Endothelial cell of umbilical vein (primary cell): ENCODE measurements at regions not wholly inside any gene's neighbourhood (a gene's known extent, or its start where the extent isn't known, plus 50 kb on each side); places are given as distances from the start of the nearest gene placed in this dataset.

Experiments
- BruUV-seq: library from RNA; stranded (reverse); fragments of 400-500 nt; replicated peaks from 2 replicates; lab custom pipeline; 2021; lab: Mats Ljungman, UMichigan
- CTCF ChIA-PET: fragments of 300-600, 350-600 bp; sonication (Branson Sonifier 250); formaldehyde crosslinking; loops from one replicate; lab custom pipeline; 2021; ENCODE audit warnings: antibody characterized with exemption, inconsistent platforms; lab: Charles Lee
- POLR2A ChIA-PET: fragments of 300-600, 350-600 bp; sonication (Branson Sonifier 250); formaldehyde crosslinking; loops from one replicate; lab custom pipeline; 2021; ENCODE audit warnings: antibody characterized with exemption, inconsistent platforms; lab: Charles Lee
- DNase-seq: peaks from one replicate; pipeline ENCODE4 v3.0.0-alpha.2; 2011; ENCODE audit warnings: low read depth, low spot score
- FAIRE-seq: peaks from 2 replicates; lab custom pipeline; 2011; peaks lifted over from hg19 to GRCh38; lab: Jason Lieb, UNC
- H2AFZ ChIP-seq: 2 replicates; pipeline ENCODE4 v1.6.0; 2012; ENCODE audit warnings: low read depth, low read length, control low read depth, inconsistent platforms
- H3K27ac ChIP-seq: 2 replicates; pipeline ENCODE4 v1.5.1; 2011; ENCODE audit warnings: low read depth, mild to moderate bottlenecking, control low read depth, low read length, moderate library complexity; ENCODE audit not compliant: insufficient read depth
- H3K27me3 ChIP-seq, 2 experiments: 2 replicates each; pipeline versions ENCODE4 v1.6.0 to v1.6.1; 2011; ENCODE audit warnings: low read length in 2 of 2, mixed read lengths in 1 of 2; ENCODE audit not compliant: control insufficient read depth in 2 of 2, insufficient read depth in 2 of 2
- H3K36me3 ChIP-seq, 2 experiments: 2 replicates in 1 of 2; 3 replicates in 1 of 2; pipeline ENCODE4 v1.5.1; 2011; ENCODE audit warnings: low read length in 2 of 2, mild to moderate bottlenecking in 1 of 2, moderate library complexity in 1 of 2; ENCODE audit not compliant: control insufficient read depth in 2 of 2, insufficient read depth in 2 of 2; ENCODE audit errors: extremely low read depth in 1 of 2
- H3K4me1 ChIP-seq: 3 replicates; pipeline ENCODE4 v1.5.1; 2011; ENCODE audit warnings: mild to moderate bottlenecking, low read length; ENCODE audit not compliant: control insufficient read depth, insufficient read depth; ENCODE audit errors: extremely low read depth
- H3K4me2 ChIP-seq: 2 replicates; pipeline ENCODE4 v1.6.1; 2011; ENCODE audit warnings: low read length, control low read depth, mixed read lengths; ENCODE audit not compliant: insufficient read depth
- H3K4me3 ChIP-seq, 3 experiments: fragments of 200-600 bp in 1 of 3; sonication (generic), shearing (Covaris generic) in 1 of 3; replicated peaks in 1 of 3; 2 replicates each; pipeline ENCODE4 v1.5.1; 2011 to 2016; ENCODE audit warnings: control low read depth in 3 of 3, low read length in 3 of 3, mild to moderate bottlenecking in 2 of 3, inconsistent platforms in 1 of 3, low read depth in 1 of 3, moderate library complexity in 1 of 3; ENCODE audit not compliant: insufficient read depth in 1 of 3
- H3K79me2 ChIP-seq: 2 replicates; pipeline ENCODE4 v1.6.0; 2012; ENCODE audit warnings: low read length, inconsistent platforms; ENCODE audit not compliant: control insufficient read depth, insufficient read depth
- H3K9ac ChIP-seq: replicated peaks from 2 replicates; pipeline ENCODE3; 2011; ENCODE audit warnings: low read length, control low read depth; ENCODE audit not compliant: insufficient read depth; ENCODE audit errors: extremely low read depth
- H3K9me1 ChIP-seq: replicated peaks from 3 replicates; pipeline ENCODE4 v1.6.0; 2011; ENCODE audit warnings: mild to moderate bottlenecking, low read length; ENCODE audit not compliant: control insufficient read depth, insufficient read depth; ENCODE audit errors: extremely low read depth
- H3K9me3 ChIP-seq: replicated peaks from 2 replicates; pipeline ENCODE4 v1.5.1; 2012; ENCODE audit warnings: low read length, inconsistent platforms; ENCODE audit not compliant: control insufficient read depth, insufficient read depth
- H4K20me1 ChIP-seq: replicated peaks from 2 replicates; pipeline ENCODE3; 2011; ENCODE audit warnings: mild to moderate bottlenecking, low read length; ENCODE audit not compliant: control insufficient read depth, insufficient read depth; ENCODE audit errors: extremely low read depth
- EZH2 ChIP-seq: IDR thresholded peaks from 2 replicates; pipeline ENCODE4 v1.6.1; 2012; ENCODE audit warnings: borderline replicate concordance, low read depth, mild to moderate bottlenecking, moderate library complexity, low read length, inconsistent platforms; ENCODE audit not compliant: severe bottlenecking
- FOS ChIP-seq: IDR thresholded peaks from 2 replicates; pipeline ENCODE4 v1.6.1; 2011; ENCODE audit warnings: mild to moderate bottlenecking, low read length, moderate library complexity, borderline replicate concordance; ENCODE audit not compliant: insufficient read depth
- GATA2 ChIP-seq: IDR thresholded peaks from 2 replicates; pipeline ENCODE4 v1.7.0; 2011; ENCODE audit warnings: low read depth, mild to moderate bottlenecking, moderate library complexity, mixed read lengths, low read length; ENCODE audit not compliant: insufficient read length, insufficient read depth
- JUN ChIP-seq: IDR thresholded peaks from 2 replicates; pipeline ENCODE4 v1.6.1; 2011; ENCODE audit warnings: borderline replicate concordance, low read depth; ENCODE audit not compliant: insufficient read length, insufficient read depth
- MAX ChIP-seq: IDR thresholded peaks from 2 replicates; pipeline ENCODE4 v1.6.1; 2011; ENCODE audit not compliant: insufficient read depth, insufficient read length
- MYC ChIP-seq: IDR thresholded peaks from one replicate; pipeline ENCODE4 v1.6.1; 2011; ENCODE audit warnings: mild to moderate bottlenecking, low read depth, low read length
- POLR2A ChIP-seq: IDR thresholded peaks from 2 replicates; pipeline ENCODE4 v1.6.1; 2012; ENCODE audit warnings: low read depth, mild to moderate bottlenecking, control low read depth, low read length
- POLR2AphosphoS5 ChIP-seq: IDR thresholded peaks from 2 replicates; pipeline ENCODE4 v1.6.1; 2012; ENCODE audit warnings: low read depth, mild to moderate bottlenecking, control low read depth, low read length, moderate library complexity; ENCODE audit not compliant: insufficient read depth
- dilution Hi-C: fragments of 300-500 bp; cut with MboI; formaldehyde crosslinking; loops from one replicate; pipeline ENCODE4 v1.15.0; 2019; ENCODE audit warnings: low sequenced_read_pairs; ENCODE audit not compliant: extremely low pct_ligation_motif_present
- intact Hi-C: fragments of 100-400 bp; cut with micrococcal nuclease; formaldehyde crosslinking; loops from one replicate; pipeline ENCODE4 v1.10.0; 2022
- TF ChIP-seq, protein P1 (sequence below), 2 donors: IDR thresholded peaks; 1 replicate in 1 of 2; 2 replicates in 1 of 2; pipeline ENCODE4 v1.5.1; 2011; ENCODE audit warnings: low read length in 2 of 2, mild to moderate bottlenecking in 2 of 2, moderate library complexity in 2 of 2, control low read depth in 1 of 2, inconsistent platforms in 1 of 2, low read depth in 1 of 2; ENCODE audit not compliant: insufficient read depth in 1 of 2; ENCODE audit errors: extremely low read depth in 1 of 2

GRCh38 chr3:74353039-74353438, 261.4 kb downstream of the CNTN3 start:
- CTCF ChIA-PET, result no interaction called here
- BruUV-seq, result no TSS peak
- H3K79me2 ChIP-seq, result no peaks in the 10 kb centered on the region
- POLR2A ChIA-PET, result no interaction called here
- no peaks in the 10 kb centered on the region for H3K9me1 ChIP-seq
- H3K27me3 ChIP-seq, result no peaks in the 10 kb centered on the region
- TF ChIP-seq FOS (no peak), EZH2 (no peak), POLR2AphosphoS5 (no peak), MYC (no peak), POLR2A (no peak), GATA2 (no peak), MAX (no peak), JUN (no peak)
- TF ChIP-seq, protein P1, sequence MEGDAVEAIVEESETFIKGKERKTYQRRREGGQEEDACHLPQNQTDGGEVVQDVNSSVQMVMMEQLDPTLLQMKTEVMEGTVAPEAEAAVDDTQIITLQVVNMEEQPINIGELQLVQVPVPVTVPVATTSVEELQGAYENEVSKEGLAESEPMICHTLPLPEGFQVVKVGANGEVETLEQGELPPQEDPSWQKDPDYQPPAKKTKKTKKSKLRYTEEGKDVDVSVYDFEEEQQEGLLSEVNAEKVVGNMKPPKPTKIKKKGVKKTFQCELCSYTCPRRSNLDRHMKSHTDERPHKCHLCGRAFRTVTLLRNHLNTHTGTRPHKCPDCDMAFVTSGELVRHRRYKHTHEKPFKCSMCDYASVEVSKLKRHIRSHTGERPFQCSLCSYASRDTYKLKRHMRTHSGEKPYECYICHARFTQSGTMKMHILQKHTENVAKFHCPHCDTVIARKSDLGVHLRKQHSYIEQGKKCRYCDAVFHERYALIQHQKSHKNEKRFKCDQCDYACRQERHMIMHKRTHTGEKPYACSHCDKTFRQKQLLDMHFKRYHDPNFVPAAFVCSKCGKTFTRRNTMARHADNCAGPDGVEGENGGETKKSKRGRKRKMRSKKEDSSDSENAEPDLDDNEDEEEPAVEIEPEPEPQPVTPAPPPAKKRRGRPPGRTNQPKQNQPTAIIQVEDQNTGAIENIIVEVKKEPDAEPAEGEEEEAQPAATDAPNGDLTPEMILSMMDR (IDR thresholded peaks at IDR 0.05; ENCODE audit: extremely low read depth in 1 of 2, insufficient read depth in 1 of 2, low read depth in 1 of 2, low read length in 2 of 2), result no peak
- peaks cover 8% of the 10 kb centered on the region for H3K9me3 ChIP-seq
- dilution Hi-C loops, result no loop called here
- no peaks in the 10 kb centered on the region for H4K20me1 ChIP-seq
- no peak overlapping the region for H2AFZ ChIP-seq
- no peaks in the 10 kb centered on the region for H3K4me1 ChIP-seq
- DNase-seq (no peak), FAIRE-seq (no peak)
- H3K4me3 ChIP-seq, result no peak overlapping the region
- intact Hi-C loops, result no loop called here
- H3K36me3 ChIP-seq, result no peaks in the 10 kb centered on the region
- no peak overlapping the region for H3K4me2 ChIP-seq
- no peak overlapping the region for H3K27ac ChIP-seq
- no peak overlapping the region for H3K9ac ChIP-seq
